ENCODE measurements at regions not wholly inside any gene's neighbourhood (a gene's known extent, or its start where the extent isn't known, plus 50 kb on each side); places are given as distances from the start of the nearest gene placed in this dataset.

DNA sequence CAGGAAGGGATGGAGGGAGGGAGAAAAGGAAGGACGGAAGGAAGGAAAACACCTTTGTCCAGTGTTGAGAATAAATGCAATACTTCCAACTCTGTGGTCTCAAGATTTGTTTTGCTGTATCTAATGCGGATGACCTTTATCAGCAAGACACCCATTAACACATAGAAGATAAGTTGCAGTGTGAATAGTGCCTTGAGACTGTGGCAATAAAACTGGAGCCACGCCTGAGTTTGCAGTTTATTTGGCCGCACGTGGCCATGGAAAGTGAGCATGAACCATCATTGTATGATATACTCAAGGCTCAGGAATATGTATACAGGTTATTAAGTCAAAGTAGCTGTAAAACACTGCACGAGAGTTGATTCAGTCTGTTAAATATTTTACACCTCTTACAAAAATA is 113.6 kb upstream of the EEA1 start:
- Mint-ChIP-seq H3K4me1 (ENCODE audit: low read depth) (no peaks in the 10 kb centered on the region), H3K9me3 (no peaks in the 10 kb centered on the region), H3K4me3 (no peak overlapping the region), H3K27me3 (ENCODE audit: low read depth) (no peaks in the 10 kb centered on the region), H3K36me3 (ENCODE audit: low read depth) (no peaks in the 10 kb centered on the region), H3K27ac (no peak overlapping the region)
- DNase-seq (ENCODE audit: low spot score): no peak

DNA sequence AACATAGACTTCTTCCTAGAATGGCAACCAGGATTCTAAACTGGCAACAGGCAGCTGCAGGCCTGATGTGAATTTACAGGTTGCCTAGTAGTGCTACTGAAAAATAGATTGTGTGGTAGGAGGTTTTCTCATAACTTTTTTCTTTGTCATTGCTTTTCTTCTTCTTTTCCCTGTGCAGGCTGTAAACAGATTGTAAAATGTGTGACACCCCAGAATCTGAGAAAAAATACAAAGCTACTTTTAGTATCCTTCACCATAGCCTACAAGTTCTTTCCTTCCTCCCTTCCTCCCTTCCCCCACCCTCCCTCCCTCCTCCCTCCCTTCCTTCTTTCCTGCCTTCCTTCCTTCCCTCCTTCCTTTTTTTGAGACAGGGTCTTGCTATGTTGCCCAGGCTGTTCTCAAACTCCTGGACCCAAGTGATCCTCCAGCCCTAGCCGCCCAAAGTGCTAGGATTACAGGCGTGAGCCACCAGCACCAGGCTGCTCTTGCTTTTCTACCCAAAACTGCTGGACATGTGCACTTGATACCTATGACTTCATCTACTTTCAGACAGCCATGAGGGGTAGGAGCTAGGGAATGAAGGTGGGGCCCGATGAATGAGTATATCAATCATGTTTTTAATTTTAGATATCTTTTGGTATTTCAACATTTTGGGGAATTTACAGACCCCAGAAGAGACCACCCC is 114.2 kb upstream of the EEA1 start:
- Mint-ChIP-seq H3K9me3 (no peaks in the 10 kb centered on the region), H3K4me1 (ENCODE audit: low read depth) (peaks cover under 1% of the 10 kb centered on the region), H3K27me3 (ENCODE audit: low read depth) (no peaks in the 10 kb centered on the region), H3K4me3 (no peak overlapping the region), H3K36me3 (ENCODE audit: low read depth) (no peaks in the 10 kb centered on the region), H3K27ac (no peak overlapping the region)
- DNase-seq (ENCODE audit: low spot score): no peak

DNA sequence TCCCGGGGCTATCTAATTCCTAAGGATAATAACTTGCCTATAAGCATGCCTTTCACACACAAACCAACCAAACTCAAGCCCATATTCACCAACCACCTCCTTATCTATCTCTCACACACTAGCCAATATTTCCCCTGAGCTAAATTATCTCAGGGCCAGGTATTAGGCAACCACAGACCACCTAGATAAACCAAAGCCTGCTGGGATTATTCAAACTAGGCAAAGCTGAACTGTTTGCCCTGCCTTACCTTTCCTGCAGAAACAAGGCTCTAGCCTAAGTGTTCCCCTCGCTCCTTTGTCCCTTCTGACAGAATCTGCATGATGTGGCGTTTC is 114.7 kb upstream of the EEA1 start:
- Mint-ChIP-seq H3K4me1 (ENCODE audit: low read depth) (peaks cover 3% of the 10 kb centered on the region), H3K36me3 (ENCODE audit: low read depth) (no peaks in the 10 kb centered on the region), H3K9me3 (no peaks in the 10 kb centered on the region), H3K4me3 (no peak overlapping the region), H3K27ac (no peak overlapping the region), H3K27me3 (ENCODE audit: low read depth) (no peaks in the 10 kb centered on the region)
- no peak for DNase-seq (ENCODE audit: low spot score)

DNA sequence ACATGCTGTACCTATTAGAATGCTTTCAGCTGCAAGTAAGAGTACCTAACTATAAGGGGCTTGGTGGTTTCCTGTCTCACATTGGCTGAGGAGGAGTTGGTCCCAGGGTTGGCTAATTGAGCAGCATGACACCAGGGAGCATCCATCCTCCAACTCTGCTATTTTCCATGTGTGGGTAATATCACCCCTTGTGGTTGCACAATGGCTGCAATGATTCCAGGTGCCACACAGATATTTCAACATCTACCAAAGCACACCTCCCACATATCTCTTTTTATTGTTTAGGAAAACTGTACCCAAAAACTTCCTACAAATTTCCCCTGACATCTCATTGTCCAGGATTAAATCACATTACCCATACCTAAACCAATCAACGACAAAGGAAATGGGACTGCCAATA is 118.0 kb upstream of the EEA1 start:
- no peak for DNase-seq (ENCODE audit: low spot score)
- no peaks in the 10 kb centered on the region for H3K9me3 Mint-ChIP-seq

GRCh38 chr12:93048656-93049055 is 119.6 kb upstream of the EEA1 start:
- Mint-ChIP-seq H3K27ac (no peak overlapping the region), H3K27me3 (ENCODE audit: low read depth) (peaks cover 4% of the 10 kb centered on the region), H3K9me3 (no peaks in the 10 kb centered on the region), H3K36me3 (ENCODE audit: low read depth) (no peaks in the 10 kb centered on the region), H3K4me3 (no peak overlapping the region), H3K4me1 (ENCODE audit: low read depth) (peaks cover 3% of the 10 kb centered on the region)
- no peak for DNase-seq (ENCODE audit: low spot score)

More for the DNA sequence above, 118.0 kb upstream of the EEA1 start:
- H3K4me3 Mint-ChIP-seq: no peak overlapping the region
- peaks cover 3% of the 10 kb centered on the region for H3K4me1 Mint-ChIP-seq (ENCODE audit: low read depth)
- no peak overlapping the region for H3K27ac Mint-ChIP-seq
- H3K36me3 Mint-ChIP-seq (ENCODE audit: low read depth): no peaks in the 10 kb centered on the region
- peaks cover 4% of the 10 kb centered on the region for H3K27me3 Mint-ChIP-seq (ENCODE audit: low read depth)

DNA sequence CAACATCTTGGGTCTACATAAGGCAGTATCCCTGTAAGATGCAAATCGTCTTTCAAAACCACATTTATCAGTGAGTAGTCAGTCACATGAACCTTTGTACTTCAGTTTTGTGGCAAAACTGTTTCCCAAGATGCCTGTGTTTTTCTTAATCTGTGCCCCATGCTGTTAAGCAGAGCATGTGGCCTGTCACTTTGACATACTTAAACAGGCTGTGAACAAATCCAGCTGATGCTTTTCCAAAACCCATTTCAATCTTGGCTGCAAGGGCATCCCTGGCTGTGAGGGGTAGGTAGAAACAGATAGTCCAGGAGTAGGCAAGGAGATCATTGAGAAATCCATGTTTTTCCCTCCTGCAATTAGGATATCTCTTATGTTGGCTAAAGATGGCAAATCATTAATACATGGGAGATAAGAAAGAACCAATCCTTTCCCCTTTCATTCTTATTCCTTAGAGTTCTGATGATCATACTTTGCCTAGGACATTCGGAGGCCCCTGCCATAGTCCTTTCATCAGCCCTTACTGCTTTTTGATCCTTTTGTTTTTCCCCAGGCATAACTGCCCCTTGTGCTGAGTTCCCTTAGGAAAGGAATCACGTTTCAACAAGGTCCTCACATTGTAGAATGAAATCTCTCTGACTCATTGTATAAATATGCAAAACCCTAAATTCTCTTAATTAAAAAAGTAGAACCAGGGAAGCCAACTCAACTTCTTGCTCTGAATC is 121.1 kb upstream of the EEA1 start:
- Mint-ChIP-seq H3K9me3 (no peaks in the 10 kb centered on the region), H3K36me3 (ENCODE audit: low read depth) (no peaks in the 10 kb centered on the region), H3K27ac (no peak overlapping the region), H3K4me3 (no peak overlapping the region), H3K27me3 (ENCODE audit: low read depth) (peaks cover 7% of the 10 kb centered on the region), H3K4me1 (ENCODE audit: low read depth) (peaks cover 3% of the 10 kb centered on the region)
- no peak for DNase-seq (ENCODE audit: low spot score)

GRCh38 chr12:93050748-93051081 is 121.6 kb upstream of the EEA1 start:
- no peak overlapping the region for H3K4me3 Mint-ChIP-seq

DNA sequence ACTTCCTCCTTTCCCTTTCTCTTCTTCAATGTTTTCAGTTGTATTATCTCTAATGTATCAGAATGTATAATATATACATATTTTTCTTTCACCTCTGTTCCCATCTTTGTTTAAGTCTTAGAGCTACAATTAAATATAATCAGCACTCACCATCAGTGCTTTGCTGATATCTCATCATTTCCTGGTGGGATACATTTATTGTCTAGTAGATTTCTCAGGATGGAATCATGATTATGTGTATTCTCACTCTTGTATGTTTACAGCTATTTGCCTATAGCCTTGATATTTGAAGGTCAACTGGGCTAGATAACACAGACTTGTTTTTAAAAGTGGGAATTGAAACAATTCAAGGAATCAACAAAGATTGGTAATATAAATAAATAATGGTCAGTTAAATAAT is 124.9 kb upstream of the EEA1 start:
- H3K27me3 Mint-ChIP-seq (ENCODE audit: low read depth): peaks cover 27% of the 10 kb centered on the region
- no peak overlapping the region for H3K4me3 Mint-ChIP-seq
- no peaks in the 10 kb centered on the region for H3K9me3 Mint-ChIP-seq
- H3K4me1 Mint-ChIP-seq (ENCODE audit: low read depth): no peaks in the 10 kb centered on the region
- no peaks in the 10 kb centered on the region for H3K36me3 Mint-ChIP-seq (ENCODE audit: low read depth)
- H3K27ac Mint-ChIP-seq: no peak overlapping the region
- no peak for DNase-seq (ENCODE audit: low spot score)

More at GRCh38 chr12:93050748-93051081, 121.6 kb upstream of the EEA1 start:
- Mint-ChIP-seq H3K27ac (no peak overlapping the region), H3K36me3 (ENCODE audit: low read depth) (no peaks in the 10 kb centered on the region), H3K27me3 (ENCODE audit: low read depth) (peaks cover 8% of the 10 kb centered on the region), H3K4me1 (ENCODE audit: low read depth) (peaks cover 3% of the 10 kb centered on the region), H3K9me3 (no peaks in the 10 kb centered on the region)
- DNase-seq (ENCODE audit: low spot score): no peak

GRCh38 chr12:93055221-93055620 is 126.1 kb upstream of the EEA1 start:
- Mint-ChIP-seq H3K4me1 (ENCODE audit: low read depth) (peaks cover 7% of the 10 kb centered on the region), H3K36me3 (ENCODE audit: low read depth) (no peaks in the 10 kb centered on the region), H3K27ac (no peak overlapping the region), H3K27me3 (ENCODE audit: low read depth) (peaks cover 27% of the 10 kb centered on the region), H3K9me3 (no peaks in the 10 kb centered on the region), H3K4me3 (no peak overlapping the region)
- DNase-seq (ENCODE audit: low spot score): no peak

GRCh38 chr12:93056971-93057535 is 128.0 kb upstream of the EEA1 start:
- Mint-ChIP-seq H3K27me3 (ENCODE audit: low read depth) (peaks cover 23% of the 10 kb centered on the region), H3K9me3 (no peaks in the 10 kb centered on the region), H3K4me3 (no peak overlapping the region), H3K36me3 (ENCODE audit: low read depth) (no peaks in the 10 kb centered on the region), H3K27ac (no peak overlapping the region), H3K4me1 (ENCODE audit: low read depth) (peaks cover 13% of the 10 kb centered on the region)
- no peak for DNase-seq (ENCODE audit: low spot score)

DNA sequence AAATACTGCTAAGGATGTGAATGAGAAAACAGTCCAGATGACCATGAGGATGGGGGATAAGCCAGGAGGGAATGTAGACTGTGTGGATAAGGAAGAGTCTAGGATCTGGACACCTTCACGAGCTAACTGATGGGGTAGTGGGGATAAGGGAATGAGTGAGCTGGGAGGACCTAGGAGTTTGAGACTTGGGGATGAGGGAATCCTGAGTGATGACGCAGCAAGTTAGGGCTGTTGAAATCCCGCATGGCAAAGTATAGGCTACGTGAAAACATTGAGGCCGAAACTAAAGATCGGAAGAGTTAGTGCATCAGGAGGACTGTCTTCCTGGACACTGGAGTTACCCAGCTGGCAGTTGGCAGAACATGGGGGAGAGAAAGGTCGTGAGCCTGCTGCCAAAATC is 129.2 kb upstream of the EEA1 start:
- H3K4me1 Mint-ChIP-seq (ENCODE audit: low read depth): peaks cover 13% of the 10 kb centered on the region
- peaks cover 29% of the 10 kb centered on the region for H3K27me3 Mint-ChIP-seq (ENCODE audit: low read depth)
- no peaks in the 10 kb centered on the region for H3K36me3 Mint-ChIP-seq (ENCODE audit: low read depth)
- no peak overlapping the region for H3K27ac Mint-ChIP-seq
- no peak overlapping the region for H3K4me3 Mint-ChIP-seq
- H3K9me3 Mint-ChIP-seq: no peaks in the 10 kb centered on the region
- DNase-seq (ENCODE audit: low spot score): no peak

DNA sequence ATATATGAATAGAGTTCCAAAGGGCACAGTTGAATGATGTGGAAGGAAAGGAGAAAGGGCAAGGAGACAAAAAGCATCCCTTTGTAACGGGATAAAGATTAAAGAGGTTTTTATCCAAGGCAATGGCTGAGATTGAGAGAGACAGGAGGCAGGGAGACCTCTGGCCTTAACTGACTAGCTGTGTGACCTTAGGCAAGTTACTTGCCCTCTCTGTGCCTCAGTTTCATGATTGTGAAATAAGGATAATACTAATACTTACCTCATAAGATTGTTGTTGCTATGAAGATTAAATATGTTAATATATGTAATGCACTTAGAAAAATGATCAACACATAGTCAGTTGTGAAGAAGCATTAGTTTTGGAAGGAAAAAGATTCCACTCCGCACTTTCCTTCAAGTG is 130.2 kb upstream of the EEA1 start:
- H3K4me3 Mint-ChIP-seq: no peak overlapping the region
- DNase-seq (ENCODE audit: low spot score): no peak
- H3K9me3 Mint-ChIP-seq: no peaks in the 10 kb centered on the region
- peaks cover 13% of the 10 kb centered on the region for H3K4me1 Mint-ChIP-seq (ENCODE audit: low read depth)
- H3K27ac Mint-ChIP-seq: no peak overlapping the region
- H3K27me3 Mint-ChIP-seq (ENCODE audit: low read depth): peaks cover 25% of the 10 kb centered on the region
- H3K36me3 Mint-ChIP-seq (ENCODE audit: low read depth): no peaks in the 10 kb centered on the region

DNA sequence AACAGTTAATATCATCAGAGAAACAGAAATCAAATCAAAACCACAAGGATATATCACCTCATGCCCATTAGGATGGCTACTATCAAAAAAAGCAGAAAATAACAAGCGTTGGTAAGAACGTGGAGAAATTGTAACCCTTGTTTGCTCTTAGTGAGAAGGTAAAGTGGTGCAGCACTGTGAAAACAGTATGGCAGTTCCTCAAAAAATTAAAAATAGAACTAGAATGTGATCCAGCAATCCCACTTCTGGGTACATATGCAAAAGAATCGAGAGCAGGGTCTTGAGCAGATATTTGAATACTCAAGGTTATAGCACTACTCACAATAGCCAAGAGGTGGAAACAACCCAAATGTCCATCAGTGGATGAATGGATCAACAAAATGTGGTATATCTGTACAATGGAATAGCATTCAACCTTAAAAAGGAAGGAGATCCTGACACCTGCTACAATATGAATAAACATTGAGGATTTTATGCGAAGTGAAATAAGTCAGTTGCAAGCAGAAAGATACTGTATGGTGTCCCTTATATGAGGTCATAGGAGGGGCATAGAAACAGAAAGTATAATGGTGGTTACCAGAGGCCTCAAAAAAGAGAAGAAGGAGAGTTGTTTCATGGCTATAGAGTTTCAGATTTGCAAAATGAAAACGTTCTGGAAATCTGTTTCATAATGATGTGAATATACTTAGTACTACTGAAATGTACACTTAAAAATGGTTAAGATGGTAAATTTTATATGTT is 131.0 kb upstream of the EEA1 start:
- H3K27me3 Mint-ChIP-seq (ENCODE audit: low read depth): peaks cover 25% of the 10 kb centered on the region
- no peaks in the 10 kb centered on the region for H3K36me3 Mint-ChIP-seq (ENCODE audit: low read depth)
- DNase-seq (ENCODE audit: low spot score): no peak
- peaks cover 13% of the 10 kb centered on the region for H3K4me1 Mint-ChIP-seq (ENCODE audit: low read depth)
- no peaks in the 10 kb centered on the region for H3K9me3 Mint-ChIP-seq
- H3K27ac Mint-ChIP-seq: no peak overlapping the region
- H3K4me3 Mint-ChIP-seq: no peak overlapping the region
